ENCODE measurements at regions not wholly inside any gene's neighbourhood (a gene's known extent, or its start where the extent isn't known, plus 50 kb on each side); places are given as distances from the start of the nearest gene placed in this dataset.
A peak's percentile ranks its signal among the peaks of the same experiment; 100 is the strongest.

- DNase-seq: peak; percentile 74
Measured at GRCh38 chr2:234335661-234336228, 161.1 kb downstream of the ARL4C start.

GRCh38 chr2:234334756-234335155 is 162.1 kb downstream of the ARL4C start:
- no peak for DNase-seq

GRCh38 chr2:234334151-234334550 is 162.7 kb downstream of the ARL4C start:
- DNase-seq: peak; percentile 24

- DNase-seq: no peak
Measured at GRCh38 chr2:234333168-234334130, 163.4 kb downstream of the ARL4C start.

GRCh38 chr2:234331966-234332365 is 164.9 kb downstream of the ARL4C start:
- DNase-seq: no peak

GRCh38 chr2:234331566-234331965 is 165.3 kb downstream of the ARL4C start:
- DNase-seq: no peak

- DNase-seq: no peak
Measured at GRCh38 chr2:234330902-234331301, 166.0 kb downstream of the ARL4C start.

GRCh38 chr2:234329202-234329960 is 167.5 kb downstream of the ARL4C start:
- DNase-seq: peak; percentile 19

- no peak for DNase-seq
Measured at GRCh38 chr2:234328444-234328990, 168.4 kb downstream of the ARL4C start.

- DNase-seq: no peak
Measured at GRCh38 chr2:234326694-234327093, 170.2 kb downstream of the ARL4C start.

- no peak for DNase-seq
Measured at GRCh38 chr2:234324116-234324515, 172.8 kb downstream of the ARL4C start.

- DNase-seq: no peak
Measured at GRCh38 chr2:234322766-234323465, 174.0 kb downstream of the ARL4C start.

- no peak for DNase-seq
Measured at GRCh38 chr2:234320066-234320465, 176.8 kb downstream of the ARL4C start.

GRCh38 chr2:234318361-234318760 is 178.5 kb downstream of the ARL4C start:
- no peak for DNase-seq

- DNase-seq: no peak
Measured at GRCh38 chr2:234313558-234313957, 183.3 kb downstream of the ARL4C start.

- no peak for DNase-seq
Measured at GRCh38 chr2:234310166-234310565, 186.7 kb downstream of the ARL4C start.

GRCh38 chr2:234309431-234309830 is 187.4 kb downstream of the ARL4C start:
- DNase-seq: no peak

GRCh38 chr2:234308813-234309195 is 188.1 kb downstream of the ARL4C start:
- DNase-seq: peak; percentile 58

- peak; percentile 28 for DNase-seq
Measured at GRCh38 chr2:234308073-234308812, 188.6 kb downstream of the ARL4C start.

- no peak for DNase-seq
Measured at GRCh38 chr2:234307322-234307961, 189.4 kb downstream of the ARL4C start.

All from fibroblast of skin of abdomen (primary cell).